ENCODE measurements at regions not wholly inside any gene's neighbourhood (a gene's known extent, or its start where the extent isn't known, plus 50 kb on each side); places are given as distances from the start of the nearest gene placed in this dataset.

GRCh38 chr18:1593091-1593490 lies 688.4 kb downstream of the ADCYAP1 start:
- Histone ChIP-seq H3K27me3 (ENCODE audit: insufficient read depth, low read length) (no peaks in the 10 kb centered on the region), H2AFZ (ENCODE audit: low read depth, low read length) (no peak overlapping the region), H3K27ac (ENCODE audit: low read depth, low read length) (no peak overlapping the region), H3K9ac (ENCODE audit: low read length) (no peak overlapping the region), H3K4me3 (ENCODE audit: insufficient read depth, low read depth, low read length) (no peak overlapping the region), H4K20me1 (ENCODE audit: insufficient read depth, low read length) (no peaks in the 10 kb centered on the region), H3K9me3 (ENCODE audit: insufficient read depth, low read depth, low read length) (no peaks in the 10 kb centered on the region), H3K4me2 (ENCODE audit: low read length) (no peak overlapping the region), H3K4me1 (ENCODE audit: insufficient read depth, low read length) (no peaks in the 10 kb centered on the region), H3K36me3 (ENCODE audit: insufficient read depth, low read length) (no peaks in the 10 kb centered on the region), H3K79me2 (ENCODE audit: insufficient read depth, low read length) (no peaks in the 10 kb centered on the region)
- H3K36me3 Mint-ChIP-seq (ENCODE audit: low read depth, unreplicated experiment), result no peaks in the 10 kb centered on the region
- H3K27ac Mint-ChIP-seq (ENCODE audit: unreplicated experiment), result no peak overlapping the region
- H3K4me1 Mint-ChIP-seq (ENCODE audit: low read depth, unreplicated experiment), result no peaks in the 10 kb centered on the region
- no peaks in the 10 kb centered on the region for H3K27me3 Mint-ChIP-seq (ENCODE audit: low read depth, unreplicated experiment)
- FAIRE-seq, result no peak
- H3K4me3 Mint-ChIP-seq (ENCODE audit: unreplicated experiment), result no peak overlapping the region
- TF ChIP-seq EZH2 (IDR thresholded peaks at IDR 0.05; ENCODE audit: insufficient read depth, low read length) (no peak), CTCF (IDR thresholded peaks at IDR 0.05; ENCODE audit: insufficient read depth, low read depth, low read length) (no peak)
- no peaks in the 10 kb centered on the region for H3K9me3 Mint-ChIP-seq (ENCODE audit: unreplicated experiment)
- no peak for DNase-seq (ENCODE audit: low read depth)

- Histone ChIP-seq H3K9me3 (ENCODE audit: insufficient read depth, low read depth, low read length) (no peaks in the 10 kb centered on the region), H3K4me2 (ENCODE audit: low read length) (no peak overlapping the region), H3K27me3 (ENCODE audit: insufficient read depth, low read length) (no peaks in the 10 kb centered on the region), H3K27ac (ENCODE audit: low read depth, low read length) (no peak overlapping the region), H3K4me3 (ENCODE audit: insufficient read depth, low read depth, low read length) (no peak overlapping the region), H4K20me1 (ENCODE audit: insufficient read depth, low read length) (no peaks in the 10 kb centered on the region), H3K9ac (ENCODE audit: low read length) (no peak overlapping the region), H3K36me3 (ENCODE audit: insufficient read depth, low read length) (no peaks in the 10 kb centered on the region), H3K79me2 (ENCODE audit: insufficient read depth, low read length) (no peaks in the 10 kb centered on the region), H3K4me1 (ENCODE audit: insufficient read depth, low read length) (no peaks in the 10 kb centered on the region), H2AFZ (ENCODE audit: low read depth, low read length) (no peak overlapping the region)
- H3K4me3 Mint-ChIP-seq (ENCODE audit: unreplicated experiment), result no peak overlapping the region
- no peak overlapping the region for H3K27ac Mint-ChIP-seq (ENCODE audit: unreplicated experiment)
- TF ChIP-seq CTCF (IDR thresholded peaks at IDR 0.05; ENCODE audit: insufficient read depth, low read depth, low read length) (no peak), EZH2 (IDR thresholded peaks at IDR 0.05; ENCODE audit: insufficient read depth, low read length) (no peak)
- no peaks in the 10 kb centered on the region for H3K9me3 Mint-ChIP-seq (ENCODE audit: unreplicated experiment)
- DNase-seq (ENCODE audit: low read depth) (no peak), FAIRE-seq (no peak)
- H3K4me1 Mint-ChIP-seq (ENCODE audit: low read depth, unreplicated experiment), result no peaks in the 10 kb centered on the region
- no peaks in the 10 kb centered on the region for H3K36me3 Mint-ChIP-seq (ENCODE audit: low read depth, unreplicated experiment)
- no peaks in the 10 kb centered on the region for H3K27me3 Mint-ChIP-seq (ENCODE audit: low read depth, unreplicated experiment)
Observed at GRCh38 chr18:1595195-1595594, 690.5 kb downstream of the ADCYAP1 start.

- H3K36me3 Mint-ChIP-seq (ENCODE audit: low read depth, unreplicated experiment), result no peaks in the 10 kb centered on the region
- no peak overlapping the region for H3K27ac Mint-ChIP-seq (ENCODE audit: unreplicated experiment)
- Histone ChIP-seq H3K4me1 (ENCODE audit: insufficient read depth, low read length) (no peaks in the 10 kb centered on the region), H3K4me2 (ENCODE audit: low read length) (no peak overlapping the region), H3K27ac (ENCODE audit: low read depth, low read length) (no peak overlapping the region), H3K36me3 (ENCODE audit: insufficient read depth, low read length) (no peaks in the 10 kb centered on the region), H3K79me2 (ENCODE audit: insufficient read depth, low read length) (no peaks in the 10 kb centered on the region), H4K20me1 (ENCODE audit: insufficient read depth, low read length) (no peaks in the 10 kb centered on the region), H2AFZ (ENCODE audit: low read depth, low read length) (no peak overlapping the region), H3K4me3 (ENCODE audit: insufficient read depth, low read depth, low read length) (no peak overlapping the region), H3K9ac (ENCODE audit: low read length) (no peak overlapping the region), H3K27me3 (ENCODE audit: insufficient read depth, low read length) (no peaks in the 10 kb centered on the region), H3K9me3 (ENCODE audit: insufficient read depth, low read depth, low read length) (no peaks in the 10 kb centered on the region)
- no peak overlapping the region for H3K4me3 Mint-ChIP-seq (ENCODE audit: unreplicated experiment)
- TF ChIP-seq EZH2 (IDR thresholded peaks at IDR 0.05; ENCODE audit: insufficient read depth, low read length), result no peak
- no peak for TF ChIP-seq CTCF (IDR thresholded peaks at IDR 0.05; ENCODE audit: insufficient read depth, low read depth, low read length)
- H3K4me1 Mint-ChIP-seq (ENCODE audit: low read depth, unreplicated experiment), result no peaks in the 10 kb centered on the region
- H3K9me3 Mint-ChIP-seq (ENCODE audit: unreplicated experiment), result no peaks in the 10 kb centered on the region
- no peaks in the 10 kb centered on the region for H3K27me3 Mint-ChIP-seq (ENCODE audit: low read depth, unreplicated experiment)
- DNase-seq (ENCODE audit: low read depth) (no peak), FAIRE-seq (no peak)
Observed at GRCh38 chr18:1599196-1599595, 694.5 kb downstream of the ADCYAP1 start.

Measured in astrocyte (in vitro differentiated cells and primary cell).